Activated naive CD4-positive, alpha-beta T cell treated with anti-CD3 and anti-CD28 coated beads, Interleukin-2, amount 10 ng/mL, durations not matched to agents 7 days and 5 days (primary cell): ENCODE measurements at regions not wholly inside any gene's neighbourhood (a gene's known extent, or its start where the extent isn't known, plus 50 kb on each side); places are given as distances from the start of the nearest gene placed in this dataset.
"Not testable (repeated sequence)": the region's sequence is repeated elsewhere in the genome, so short reads cannot be mapped to it uniquely, and the experiment has no call there.

Experiments used
- CTCF ChIA-PET: fragments of 350-600 bp; sonication (Branson Sonifier 250); formaldehyde crosslinking; loops from one replicate; lab custom pipeline; 2021; ENCODE audit warnings: antibody characterized with exemption; lab: Charles Lee
- DNase-seq: peaks from one replicate; pipeline ENCODE4 v3.0.0-alpha.2; 2020
- H3K27ac Mint-ChIP-seq: one replicate; pipeline ENCODE4 v1.8.0; 2021; ENCODE audit warnings: mild to moderate bottlenecking, moderate library complexity, mixed read lengths
- H3K27me3 Mint-ChIP-seq: one replicate; pipeline ENCODE4 v1.8.0; 2021; ENCODE audit warnings: mild to moderate bottlenecking, mixed read lengths
- H3K36me3 Mint-ChIP-seq: one replicate; pipeline ENCODE4 v1.8.0; 2021; ENCODE audit warnings: mixed read lengths
- H3K4me1 Mint-ChIP-seq: one replicate; pipeline ENCODE4 v1.8.0; 2021; ENCODE audit warnings: mixed read lengths
- H3K4me3 Mint-ChIP-seq: one replicate; pipeline ENCODE4 v1.8.0; 2021; ENCODE audit warnings: mild to moderate bottlenecking, moderate library complexity, mixed read lengths
- H3K9me3 Mint-ChIP-seq: one replicate; pipeline ENCODE4 v1.8.0; 2021; ENCODE audit warnings: mixed read lengths

DNA sequence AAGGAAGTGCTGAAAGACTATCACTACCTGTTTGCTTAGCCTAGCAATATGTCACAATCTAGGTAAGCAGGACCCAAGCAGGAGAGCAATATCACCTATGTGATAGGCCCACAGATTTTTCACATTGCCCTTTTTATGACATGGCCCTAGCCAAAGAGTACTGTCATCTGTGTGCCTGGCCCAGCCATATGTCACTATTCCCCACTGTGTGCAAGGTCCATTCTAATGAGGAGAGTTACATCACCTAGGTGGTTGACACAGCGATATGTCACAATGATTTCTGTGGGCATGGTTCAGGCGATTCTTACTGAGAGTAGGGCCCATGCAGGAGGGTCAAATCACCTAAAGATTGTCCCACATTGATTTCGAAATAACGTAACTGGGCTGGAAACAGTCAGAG lies 967.7 kb upstream of the AMELY start:
- Mint-ChIP-seq H3K27ac (no peak overlapping the region), H3K27me3 (no peaks in the 10 kb centered on the region), H3K36me3 (no peaks in the 10 kb centered on the region), H3K9me3 (no peaks in the 10 kb centered on the region), H3K4me1 (no peaks in the 10 kb centered on the region), H3K4me3 (no peak overlapping the region)
- CTCF ChIA-PET: no interaction called here
- no peak for DNase-seq

DNA sequence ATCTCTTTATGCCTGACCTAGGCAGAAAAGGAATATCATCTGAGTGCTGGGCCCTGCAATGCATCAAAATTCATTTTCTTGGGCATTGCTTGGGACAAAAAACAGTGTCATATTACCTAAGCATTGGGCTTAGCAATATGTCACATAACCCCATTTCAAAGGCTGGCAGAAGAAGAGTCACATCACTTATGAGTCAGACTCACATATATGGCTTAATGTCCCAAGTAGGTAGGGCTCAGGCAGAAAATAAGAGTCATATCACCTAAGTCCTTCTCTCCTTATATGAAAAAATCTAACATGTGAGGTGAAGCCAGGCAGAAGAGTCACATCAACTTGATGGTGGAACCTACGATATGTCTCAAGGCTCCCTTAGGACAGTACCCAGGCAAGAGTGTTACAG lies 967.2 kb upstream of the AMELY start:
- no peak for DNase-seq
- H3K27ac Mint-ChIP-seq: no peak overlapping the region
- no peaks in the 10 kb centered on the region for H3K27me3 Mint-ChIP-seq
- CTCF ChIA-PET: no interaction called here
- no peaks in the 10 kb centered on the region for H3K36me3 Mint-ChIP-seq
- no peaks in the 10 kb centered on the region for H3K9me3 Mint-ChIP-seq
- H3K4me3 Mint-ChIP-seq: no peak overlapping the region
- H3K4me1 Mint-ChIP-seq: no peaks in the 10 kb centered on the region

GRCh38 chrY:7877458-7877857 lies 965.9 kb upstream of the AMELY start:
- no peaks in the 10 kb centered on the region for H3K9me3 Mint-ChIP-seq
- DNase-seq: no peak
- H3K27ac Mint-ChIP-seq: no peak overlapping the region
- no peaks in the 10 kb centered on the region for H3K36me3 Mint-ChIP-seq
- CTCF ChIA-PET: no interaction called here
- no peaks in the 10 kb centered on the region for H3K27me3 Mint-ChIP-seq
- no peak overlapping the region for H3K4me3 Mint-ChIP-seq
- H3K4me1 Mint-ChIP-seq: no peaks in the 10 kb centered on the region

GRCh38 chrY:7874080-7874479 lies 962.5 kb upstream of the AMELY start:
- H3K4me3 Mint-ChIP-seq: no peak overlapping the region
- no peaks in the 10 kb centered on the region for H3K4me1 Mint-ChIP-seq
- H3K9me3 Mint-ChIP-seq: no peaks in the 10 kb centered on the region
- DNase-seq: no peak
- CTCF ChIA-PET: no interaction called here
- no peaks in the 10 kb centered on the region for H3K27me3 Mint-ChIP-seq
- no peaks in the 10 kb centered on the region for H3K36me3 Mint-ChIP-seq
- H3K27ac Mint-ChIP-seq: no peak overlapping the region

DNA sequence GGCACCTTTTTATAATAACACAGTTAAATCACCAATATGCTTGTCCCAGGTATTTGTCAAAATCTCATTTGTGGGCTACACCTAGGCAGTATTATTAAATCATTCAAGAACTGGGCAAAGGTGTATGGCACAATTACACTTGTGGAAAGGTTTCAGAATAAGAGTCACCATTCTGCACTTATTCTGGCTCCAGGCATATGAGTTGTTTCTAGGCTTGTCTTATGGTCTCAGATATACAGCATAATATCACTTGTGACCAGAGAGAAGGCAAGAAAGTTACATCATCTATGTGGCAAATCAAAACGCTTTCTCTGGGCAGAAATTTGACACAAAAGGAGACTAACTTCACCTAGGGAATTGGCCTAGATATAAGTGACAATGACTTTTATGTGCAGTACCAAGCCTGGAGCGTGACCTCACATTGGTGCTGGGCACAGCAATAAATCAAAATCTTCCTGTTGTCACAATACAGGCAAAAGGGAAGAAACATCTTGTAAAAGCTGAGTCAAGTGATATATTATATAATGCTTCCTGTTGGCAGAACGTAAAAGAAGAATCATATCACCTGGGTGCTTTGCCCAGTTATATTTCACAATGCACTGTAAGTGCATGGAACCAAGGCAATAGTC lies 959.9 kb upstream of the AMELY start:
- no peak for DNase-seq
- CTCF ChIA-PET: no interaction called here
- Mint-ChIP-seq H3K27me3 (no peaks in the 10 kb centered on the region), H3K9me3 (no peaks in the 10 kb centered on the region), H3K4me3 (no peak overlapping the region), H3K4me1 (no peaks in the 10 kb centered on the region), H3K36me3 (no peaks in the 10 kb centered on the region), H3K27ac (no peak overlapping the region)

DNA sequence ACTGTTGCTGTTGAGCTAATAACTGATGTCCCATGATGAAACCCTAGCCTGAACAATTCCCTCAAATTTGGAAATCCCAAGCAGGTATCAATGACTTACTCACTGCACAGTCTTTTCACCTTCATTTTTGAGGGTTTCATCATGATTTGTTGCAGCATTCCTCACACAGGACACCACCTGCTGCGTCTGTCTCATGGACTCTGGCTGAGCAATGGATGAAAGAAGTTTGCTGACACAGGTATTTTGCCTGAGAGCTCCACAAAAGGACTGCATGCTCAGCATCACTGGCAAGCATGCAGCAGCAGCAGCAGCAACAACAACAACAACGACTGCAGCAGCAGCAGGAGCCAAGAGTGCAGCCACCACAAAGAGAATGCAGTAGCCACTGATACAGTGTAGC lies 955.4 kb upstream of the AMELY start:
- CTCF ChIA-PET: no interaction called here
- H3K9me3 Mint-ChIP-seq: no peaks in the 10 kb centered on the region
- no peaks in the 10 kb centered on the region for H3K27me3 Mint-ChIP-seq
- H3K36me3 Mint-ChIP-seq: no peaks in the 10 kb centered on the region
- no peak for DNase-seq
- H3K27ac Mint-ChIP-seq: no peak overlapping the region
- H3K4me1 Mint-ChIP-seq: no peaks in the 10 kb centered on the region
- H3K4me3 Mint-ChIP-seq: no peak overlapping the region

GRCh38 chrY:7860781-7861614 lies 949.4 kb upstream of the AMELY start:
- CTCF ChIA-PET: no interaction called here
- H3K27ac Mint-ChIP-seq: no peak overlapping the region
- no peaks in the 10 kb centered on the region for H3K36me3 Mint-ChIP-seq
- no peak overlapping the region for H3K4me3 Mint-ChIP-seq
- DNase-seq: no peak
- no peaks in the 10 kb centered on the region for H3K27me3 Mint-ChIP-seq
- no peaks in the 10 kb centered on the region for H3K4me1 Mint-ChIP-seq
- H3K9me3 Mint-ChIP-seq: no peaks in the 10 kb centered on the region

DNA sequence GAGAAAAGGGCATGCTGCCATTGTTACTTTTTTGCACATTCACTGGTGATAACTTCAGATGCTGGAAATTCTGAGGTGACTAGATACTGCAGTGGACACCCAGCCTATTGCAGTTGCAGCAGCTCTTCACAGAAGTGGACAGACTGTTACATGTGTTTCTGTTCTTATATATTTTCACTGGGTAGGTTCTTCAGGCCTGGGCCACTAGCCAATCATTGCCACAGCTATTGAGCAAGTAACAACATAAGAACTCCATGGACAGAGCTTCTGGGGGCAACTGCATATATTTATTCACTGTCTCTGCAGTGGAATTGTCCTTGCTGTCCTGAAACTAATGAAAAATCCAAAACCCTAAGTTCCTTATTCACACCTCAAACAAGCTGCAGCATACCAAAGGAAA lies 938.6 kb upstream of the AMELY start:
- no peak for DNase-seq
- H3K9me3 Mint-ChIP-seq: no peaks in the 10 kb centered on the region
- no peak overlapping the region for H3K4me3 Mint-ChIP-seq
- no peak overlapping the region for H3K27ac Mint-ChIP-seq
- H3K27me3 Mint-ChIP-seq: peaks cover 4% of the 10 kb centered on the region
- H3K4me1 Mint-ChIP-seq: no peaks in the 10 kb centered on the region
- H3K36me3 Mint-ChIP-seq: no peaks in the 10 kb centered on the region
- CTCF ChIA-PET: no interaction called here

GRCh38 chrY:7845776-7846175 lies 934.2 kb upstream of the AMELY start:
- peaks cover 4% of the 10 kb centered on the region for H3K27me3 Mint-ChIP-seq
- CTCF ChIA-PET: no interaction called here
- H3K9me3 Mint-ChIP-seq: no peaks in the 10 kb centered on the region
- no peak overlapping the region for H3K4me3 Mint-ChIP-seq
- H3K4me1 Mint-ChIP-seq: no peaks in the 10 kb centered on the region
- H3K27ac Mint-ChIP-seq: no peak overlapping the region
- no peak for DNase-seq
- H3K36me3 Mint-ChIP-seq: no peaks in the 10 kb centered on the region

DNA sequence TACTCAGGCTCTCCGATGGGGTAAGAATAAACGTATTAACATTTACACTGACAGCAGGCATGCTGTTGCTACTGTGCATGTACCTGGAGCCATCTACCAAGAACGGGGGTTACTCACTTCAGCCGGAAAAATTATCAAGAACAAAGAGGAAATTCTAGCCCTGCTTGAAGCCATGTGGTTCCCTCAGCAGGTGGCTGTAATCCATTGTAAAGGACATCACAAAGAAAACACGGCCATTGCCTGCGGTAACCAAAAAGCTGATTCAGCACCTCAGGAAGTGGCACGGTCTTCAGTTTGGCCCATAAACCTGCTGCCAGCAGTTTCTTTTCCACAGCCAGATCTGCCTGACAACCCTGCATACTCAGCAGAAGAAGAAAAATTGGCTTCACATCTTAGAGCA lies 925.5 kb upstream of the AMELY start:
- H3K36me3 Mint-ChIP-seq: no peaks in the 10 kb centered on the region

GRCh38 chrY:7836366-7836765 lies 924.8 kb upstream of the AMELY start:
- H3K27ac Mint-ChIP-seq: no peak overlapping the region
- no peaks in the 10 kb centered on the region for H3K9me3 Mint-ChIP-seq
- H3K27me3 Mint-ChIP-seq: no peaks in the 10 kb centered on the region
- DNase-seq: no peak
- no peaks in the 10 kb centered on the region for H3K4me1 Mint-ChIP-seq
- no peaks in the 10 kb centered on the region for H3K36me3 Mint-ChIP-seq
- CTCF ChIA-PET: no interaction called here
- no peak overlapping the region for H3K4me3 Mint-ChIP-seq

More for the DNA sequence above, 925.5 kb upstream of the AMELY start:
- CTCF ChIA-PET: no interaction called here
- no peak for DNase-seq
- H3K9me3 Mint-ChIP-seq: no peaks in the 10 kb centered on the region
- no peaks in the 10 kb centered on the region for H3K4me1 Mint-ChIP-seq
- no peak overlapping the region for H3K4me3 Mint-ChIP-seq
- H3K27me3 Mint-ChIP-seq: no peaks in the 10 kb centered on the region
- no peak overlapping the region for H3K27ac Mint-ChIP-seq

DNA sequence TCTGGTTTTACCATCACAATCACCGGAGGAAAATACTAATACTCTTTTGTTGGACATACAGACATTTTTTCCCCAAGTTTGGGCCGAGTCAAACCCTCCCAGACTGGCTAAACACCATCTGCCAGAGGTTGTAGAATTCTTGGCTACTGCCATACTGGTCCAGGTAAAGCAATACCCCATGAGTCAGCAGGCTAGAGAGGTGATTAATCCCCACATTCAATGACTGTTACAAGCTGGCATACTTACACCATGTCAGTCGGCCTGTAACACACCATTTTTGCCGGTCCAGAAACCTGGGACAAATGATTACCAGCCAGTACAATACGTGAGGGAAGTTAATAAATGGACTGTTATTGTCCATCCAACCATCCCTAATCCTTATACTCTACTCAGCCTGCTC lies 923.9 kb upstream of the AMELY start:
- Mint-ChIP-seq H3K27ac (no peak overlapping the region), H3K4me3 (no peak overlapping the region), H3K27me3 (no peaks in the 10 kb centered on the region), H3K9me3 (no peaks in the 10 kb centered on the region), H3K4me1 (no peaks in the 10 kb centered on the region), H3K36me3 (no peaks in the 10 kb centered on the region)
- CTCF ChIA-PET: no interaction called here
- DNase-seq: no peak

DNA sequence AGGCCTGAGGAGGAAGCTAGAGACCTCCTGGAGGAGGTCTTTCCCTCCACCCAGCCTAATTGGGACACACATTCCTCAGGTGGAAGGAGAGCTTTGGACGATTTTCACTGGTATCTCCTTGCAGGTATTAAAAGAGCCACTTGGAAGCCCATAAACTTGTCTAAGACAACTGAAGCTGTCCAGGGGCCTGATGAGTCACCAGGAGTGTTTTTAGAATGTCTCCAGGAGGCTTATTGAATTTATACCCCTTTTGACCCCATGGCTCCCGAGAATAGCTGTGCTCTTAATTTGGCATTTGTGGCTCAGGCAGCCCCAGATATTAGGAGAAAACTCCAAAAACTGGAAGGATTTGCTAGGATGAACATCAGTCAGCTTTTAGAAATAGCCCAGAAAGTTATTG lies 922.7 kb upstream of the AMELY start:
- no peak overlapping the region for H3K4me3 Mint-ChIP-seq
- DNase-seq: no peak
- H3K36me3 Mint-ChIP-seq: no peaks in the 10 kb centered on the region
- no peaks in the 10 kb centered on the region for H3K27me3 Mint-ChIP-seq
- no peak overlapping the region for H3K27ac Mint-ChIP-seq
- H3K4me1 Mint-ChIP-seq: no peaks in the 10 kb centered on the region
- H3K9me3 Mint-ChIP-seq: no peaks in the 10 kb centered on the region
- CTCF ChIA-PET: no interaction called here

- CTCF ChIA-PET, H3K36me3 Mint-ChIP-seq, DNase-seq, H3K4me3 Mint-ChIP-seq, H3K4me1 Mint-ChIP-seq, H3K27ac Mint-ChIP-seq, H3K27me3 Mint-ChIP-seq, H3K9me3 Mint-ChIP-seq: not testable (repeated sequence)
Observed at GRCh38 chrY:7830881-7831280, 919.3 kb upstream of the AMELY start.

GRCh38 chrY:7826533-7826932 lies 915.0 kb upstream of the AMELY start:
- DNase-seq: no peak
- H3K4me3 Mint-ChIP-seq: no peak overlapping the region
- no peaks in the 10 kb centered on the region for H3K9me3 Mint-ChIP-seq
- H3K4me1 Mint-ChIP-seq: no peaks in the 10 kb centered on the region
- no peaks in the 10 kb centered on the region for H3K27me3 Mint-ChIP-seq
- CTCF ChIA-PET: no interaction called here
- no peaks in the 10 kb centered on the region for H3K36me3 Mint-ChIP-seq
- no peak overlapping the region for H3K27ac Mint-ChIP-seq
